ENCODE measurements at regions not wholly inside any gene's neighbourhood (a gene's known extent, or its start where the extent isn't known, plus 50 kb on each side); places are given as distances from the start of the nearest gene placed in this dataset.

DNA sequence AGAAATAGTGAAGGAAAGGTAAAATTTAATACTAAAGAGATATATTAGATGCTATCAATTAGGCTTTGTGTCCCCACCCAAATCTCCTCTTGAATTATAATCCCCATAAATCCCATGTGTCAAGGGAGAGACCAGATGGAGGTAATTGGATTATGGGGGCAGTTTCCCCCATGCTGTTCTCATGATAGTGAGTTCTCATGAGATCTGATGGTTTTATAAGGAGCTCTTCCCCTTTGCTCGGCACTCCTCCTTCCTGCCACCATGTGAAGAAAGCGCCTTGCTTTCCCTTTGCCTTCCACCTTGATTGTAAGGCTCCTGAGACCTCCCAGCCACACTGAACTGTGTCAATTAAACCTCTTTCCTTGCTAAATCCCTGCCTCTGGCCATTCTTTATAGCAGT lies 697.0 kb upstream of the RGMB start:
- Mint-ChIP-seq H3K27me3 (ENCODE audit: low read depth) (peaks cover 7% of the 10 kb centered on the region), H3K4me3 (no peak overlapping the region), H3K4me1 (ENCODE audit: low read depth) (no peaks in the 10 kb centered on the region), H3K27ac (no peak overlapping the region), H3K9me3 (peaks cover 0 to 2% of the 10 kb centered on the region in 2 donors), H3K36me3 (ENCODE audit: insufficient read depth in 2 of 2) (no peaks in the 10 kb centered on the region)
- ATAC-seq (replicated peaks in 1 of 2) (no peak), DNase-seq (no peak)

GRCh38 chr5:98085593-98085992 lies 687.9 kb upstream of the RGMB start:
- Mint-ChIP-seq H3K4me1 (ENCODE audit: low read depth) (no peaks in the 10 kb centered on the region), H3K27me3 (ENCODE audit: low read depth) (no peaks in the 10 kb centered on the region), H3K4me3 (no peak overlapping the region), H3K27ac (no peak overlapping the region), H3K9me3 (peaks cover 0 to 2% of the 10 kb centered on the region in 2 donors), H3K36me3 (ENCODE audit: insufficient read depth in 2 of 2) (no peaks in the 10 kb centered on the region)
- no peak for DNase-seq
- ATAC-seq (replicated peaks in 1 of 2) = no peak

DNA sequence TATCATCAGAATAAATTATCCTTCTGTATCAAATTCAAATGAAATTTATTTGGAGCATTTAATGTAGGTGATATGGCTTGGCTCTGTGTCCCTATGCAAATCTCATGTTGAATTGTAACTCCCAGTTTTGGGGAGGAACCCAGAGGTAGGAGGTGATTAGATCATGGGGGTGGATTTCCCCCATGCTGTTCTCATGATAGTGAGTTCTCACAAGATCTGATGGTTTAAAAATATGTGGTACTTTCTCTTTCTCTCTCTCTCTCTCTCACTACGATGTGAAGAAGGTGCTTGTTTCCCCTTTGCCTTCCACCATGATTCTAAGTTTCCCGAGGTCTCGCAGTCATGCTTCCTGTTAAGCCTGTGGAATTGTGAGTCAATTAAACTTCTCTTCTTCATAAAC lies 678.4 kb upstream of the RGMB start:
- DNase-seq (no peak), ATAC-seq (replicated peaks in 1 of 2) (no peak)
- no peak overlapping the region for H3K27ac Mint-ChIP-seq
- H3K4me1 Mint-ChIP-seq (ENCODE audit: low read depth) = no peaks in the 10 kb centered on the region
- H3K27me3 Mint-ChIP-seq (ENCODE audit: low read depth) = no peaks in the 10 kb centered on the region
- no peak overlapping the region for H3K4me3 Mint-ChIP-seq
- H3K36me3 Mint-ChIP-seq (ENCODE audit: insufficient read depth in 2 of 2) = no peaks in the 10 kb centered on the region
- no peaks in the 10 kb centered on the region for H3K9me3 Mint-ChIP-seq

DNA sequence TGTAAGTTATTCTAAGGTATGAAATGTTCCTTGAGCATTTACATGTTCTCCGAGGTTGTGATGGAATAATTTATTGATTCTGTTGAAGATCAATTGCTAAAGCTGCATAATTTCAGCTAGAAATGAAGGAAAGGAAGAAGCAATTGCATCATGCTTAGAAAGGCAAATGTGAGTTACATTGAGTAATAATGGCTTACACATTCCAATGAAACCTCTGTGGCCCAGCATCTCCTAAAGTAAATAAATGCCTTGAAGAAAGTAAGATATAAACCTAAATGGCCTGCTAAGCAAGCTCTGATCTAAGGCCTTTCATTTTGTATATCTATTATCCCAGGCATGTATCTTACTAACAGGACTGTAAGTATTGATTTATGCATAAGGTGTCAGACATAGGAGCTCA lies 677.3 kb upstream of the RGMB start:
- H3K4me1 Mint-ChIP-seq (ENCODE audit: low read depth) = no peaks in the 10 kb centered on the region
- no peak overlapping the region for H3K4me3 Mint-ChIP-seq
- H3K36me3 Mint-ChIP-seq (ENCODE audit: insufficient read depth in 2 of 2) = no peaks in the 10 kb centered on the region
- H3K9me3 Mint-ChIP-seq = no peaks in the 10 kb centered on the region
- no peak overlapping the region for H3K27ac Mint-ChIP-seq
- H3K27me3 Mint-ChIP-seq (ENCODE audit: low read depth) = no peaks in the 10 kb centered on the region
- no peak for ATAC-seq (replicated peaks in 1 of 2)
- DNase-seq = no peak

- no peaks in the 10 kb centered on the region for H3K36me3 Mint-ChIP-seq (ENCODE audit: insufficient read depth in 2 of 2)
- no peak overlapping the region for H3K27ac Mint-ChIP-seq
- ATAC-seq (replicated peaks in 1 of 2) = no peak
- no peak for DNase-seq
- no peak overlapping the region for H3K4me3 Mint-ChIP-seq
- no peaks in the 10 kb centered on the region for H3K4me1 Mint-ChIP-seq (ENCODE audit: low read depth)
- no peaks in the 10 kb centered on the region for H3K27me3 Mint-ChIP-seq (ENCODE audit: low read depth)
- no peaks in the 10 kb centered on the region for H3K9me3 Mint-ChIP-seq
Measured at GRCh38 chr5:98099448-98100105, 673.9 kb upstream of the RGMB start.

DNA sequence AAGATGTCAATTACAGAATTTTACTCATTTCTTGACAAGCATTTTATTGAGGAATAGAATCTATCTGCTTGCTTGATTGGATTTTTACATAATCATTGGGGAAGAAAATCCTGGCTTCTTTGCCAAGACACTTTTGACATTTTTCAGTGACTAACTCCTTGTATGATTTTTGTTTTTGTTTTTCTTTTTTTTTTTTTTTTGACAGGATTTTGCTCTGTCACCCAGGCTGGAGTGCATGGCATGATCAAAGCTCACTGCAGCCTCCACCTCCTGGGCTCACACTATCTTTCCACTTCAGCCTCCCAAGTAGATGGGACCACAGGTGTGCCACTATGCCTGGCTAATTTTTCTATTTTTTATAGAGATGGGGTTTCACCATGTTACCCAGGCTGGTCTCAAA lies 672.3 kb upstream of the RGMB start:
- Mint-ChIP-seq H3K4me1 (ENCODE audit: low read depth) (no peaks in the 10 kb centered on the region), H3K4me3 (no peak overlapping the region), H3K27ac (no peak overlapping the region), H3K9me3 (no peaks in the 10 kb centered on the region), H3K36me3 (ENCODE audit: insufficient read depth in 2 of 2) (no peaks in the 10 kb centered on the region), H3K27me3 (ENCODE audit: low read depth) (no peaks in the 10 kb centered on the region)
- ATAC-seq (replicated peaks in 1 of 2) = no peak
- DNase-seq = no peak

GRCh38 chr5:98102936-98103335 lies 670.5 kb upstream of the RGMB start:
- no peaks in the 10 kb centered on the region for H3K9me3 Mint-ChIP-seq
- no peak overlapping the region for H3K4me3 Mint-ChIP-seq

GRCh38 chr5:98103807-98104206 lies 669.7 kb upstream of the RGMB start:
- no peak for DNase-seq
- H3K27me3 Mint-ChIP-seq (ENCODE audit: low read depth) = no peaks in the 10 kb centered on the region
- no peaks in the 10 kb centered on the region for H3K36me3 Mint-ChIP-seq (ENCODE audit: insufficient read depth in 2 of 2)
- no peak overlapping the region for H3K4me3 Mint-ChIP-seq
- H3K4me1 Mint-ChIP-seq (ENCODE audit: low read depth) = no peaks in the 10 kb centered on the region
- no peaks in the 10 kb centered on the region for H3K9me3 Mint-ChIP-seq
- no peak overlapping the region for H3K27ac Mint-ChIP-seq
- ATAC-seq (replicated peaks in 1 of 2) = no peak

More at GRCh38 chr5:98102936-98103335, 670.5 kb upstream of the RGMB start:
- H3K27ac Mint-ChIP-seq = no peak overlapping the region
- H3K4me1 Mint-ChIP-seq (ENCODE audit: low read depth) = no peaks in the 10 kb centered on the region
- no peaks in the 10 kb centered on the region for H3K36me3 Mint-ChIP-seq (ENCODE audit: insufficient read depth in 2 of 2)
- DNase-seq = no peak
- no peaks in the 10 kb centered on the region for H3K27me3 Mint-ChIP-seq (ENCODE audit: low read depth)
- ATAC-seq (replicated peaks in 1 of 2) = no peak

DNA sequence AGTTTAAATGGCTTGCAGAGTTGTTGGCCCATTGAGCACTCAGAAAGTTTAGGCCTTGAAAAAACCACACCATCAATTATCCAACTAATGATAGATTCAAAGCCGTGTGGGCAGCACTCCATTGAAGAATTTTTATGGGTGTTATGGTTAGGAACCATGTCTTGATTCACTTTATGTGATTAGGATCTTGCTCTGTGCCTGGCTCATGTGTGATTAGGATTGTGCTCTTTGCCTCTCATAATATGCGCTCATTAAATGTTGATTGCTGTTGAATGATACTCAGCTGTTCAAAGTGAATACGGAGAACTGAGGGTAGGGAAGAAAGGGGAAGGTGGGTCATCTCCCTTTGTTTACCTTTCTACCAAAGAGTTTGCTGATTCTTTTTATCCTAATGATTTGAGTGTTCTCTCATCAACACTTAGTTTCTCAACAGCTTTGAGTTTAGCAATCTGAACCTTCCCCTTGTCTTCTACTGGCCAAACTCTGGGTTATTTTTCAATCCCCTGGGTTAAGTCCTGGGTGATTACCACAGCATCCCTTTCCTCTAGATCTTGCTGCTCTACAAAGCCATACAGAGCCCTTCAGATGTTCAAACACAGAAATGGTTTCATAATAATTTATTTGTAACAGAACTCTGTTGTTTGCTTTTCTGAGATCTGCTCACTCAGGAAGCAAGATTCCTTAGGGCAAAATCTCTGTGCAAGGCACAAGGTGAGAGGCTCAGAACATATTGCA lies 668.8 kb upstream of the RGMB start:
- no peaks in the 10 kb centered on the region for H3K27me3 Mint-ChIP-seq (ENCODE audit: low read depth)
- DNase-seq (no peak), ATAC-seq (replicated peaks in 1 of 2) (no peak)
- H3K9me3 Mint-ChIP-seq = no peaks in the 10 kb centered on the region
- H3K36me3 Mint-ChIP-seq (ENCODE audit: insufficient read depth in 2 of 2) = no peaks in the 10 kb centered on the region
- no peak overlapping the region for H3K27ac Mint-ChIP-seq
- H3K4me3 Mint-ChIP-seq = no peak overlapping the region
- no peaks in the 10 kb centered on the region for H3K4me1 Mint-ChIP-seq (ENCODE audit: low read depth)

DNA sequence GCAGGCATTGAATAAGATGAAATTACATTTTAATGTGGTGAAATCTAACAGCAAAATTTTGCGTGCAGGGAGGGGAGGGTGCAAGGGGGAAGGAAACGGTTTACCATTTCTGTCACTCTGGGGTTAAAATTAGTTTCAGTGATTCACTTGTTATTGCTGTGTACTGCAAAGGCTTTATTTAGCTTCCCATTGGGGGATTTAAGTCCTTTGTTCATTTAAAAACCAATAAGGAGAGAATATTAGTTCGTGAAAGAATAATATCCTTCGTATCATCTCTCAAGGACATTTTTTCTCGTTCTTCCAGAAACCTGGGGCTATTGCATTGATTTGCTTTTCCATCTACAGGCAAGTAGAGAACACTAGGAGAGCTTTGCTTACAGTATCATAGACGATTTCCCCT lies 667.8 kb upstream of the RGMB start:
- no peaks in the 10 kb centered on the region for H3K4me1 Mint-ChIP-seq (ENCODE audit: low read depth)
- H3K27ac Mint-ChIP-seq = no peak overlapping the region
- no peak overlapping the region for H3K4me3 Mint-ChIP-seq
- H3K36me3 Mint-ChIP-seq (ENCODE audit: insufficient read depth in 2 of 2) = no peaks in the 10 kb centered on the region
- no peaks in the 10 kb centered on the region for H3K27me3 Mint-ChIP-seq (ENCODE audit: low read depth)
- no peak for ATAC-seq (replicated peaks in 1 of 2)
- no peak for DNase-seq
- no peaks in the 10 kb centered on the region for H3K9me3 Mint-ChIP-seq

- Mint-ChIP-seq H3K4me1 (ENCODE audit: low read depth) (no peaks in the 10 kb centered on the region), H3K27ac (peak overlapping the region; percentile 61), H3K27me3 (ENCODE audit: low read depth) (no peaks in the 10 kb centered on the region), H3K9me3 (no peaks in the 10 kb centered on the region), H3K4me3 (no peak overlapping the region), H3K36me3 (ENCODE audit: insufficient read depth in 2 of 2) (no peaks in the 10 kb centered on the region)
- DNase-seq (no peak), ATAC-seq (replicated peaks in 1 of 2) (no peak)
Measured at GRCh38 chr5:98106116-98107031, 667.1 kb upstream of the RGMB start.

DNA sequence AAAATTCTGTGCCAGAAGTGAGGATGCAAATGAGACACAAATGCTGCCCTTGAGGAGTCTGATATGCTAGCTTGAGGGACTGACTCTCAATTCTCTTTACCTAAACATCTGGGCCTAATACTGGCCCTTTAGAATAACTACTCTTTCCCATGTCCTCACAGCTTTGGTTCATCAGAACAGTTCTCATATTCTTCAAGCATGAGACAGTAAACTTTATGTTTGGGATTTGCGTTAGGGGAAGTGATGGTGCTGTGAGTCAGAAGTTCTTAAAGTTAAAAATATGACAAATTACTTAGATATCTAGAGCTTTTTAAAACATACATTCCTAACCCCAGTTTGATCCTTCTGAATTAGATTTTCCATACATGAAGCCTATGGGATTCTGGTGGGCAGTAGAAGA lies 665.0 kb upstream of the RGMB start:
- Mint-ChIP-seq H3K9me3 (no peaks in the 10 kb centered on the region), H3K4me1 (ENCODE audit: low read depth) (no peaks in the 10 kb centered on the region), H3K36me3 (ENCODE audit: insufficient read depth in 2 of 2) (no peaks in the 10 kb centered on the region), H3K27ac (no peak overlapping the region), H3K27me3 (ENCODE audit: low read depth) (no peaks in the 10 kb centered on the region), H3K4me3 (no peak overlapping the region)
- ATAC-seq (replicated peaks in 1 of 2) (no peak), DNase-seq (no peak)

GRCh38 chr5:98109561-98110006 lies 663.9 kb upstream of the RGMB start:
- Mint-ChIP-seq H3K36me3 (ENCODE audit: insufficient read depth in 2 of 2) (no peaks in the 10 kb centered on the region), H3K4me3 (no peak overlapping the region), H3K9me3 (no peaks in the 10 kb centered on the region), H3K27ac (no peak overlapping the region), H3K4me1 (ENCODE audit: low read depth) (no peaks in the 10 kb centered on the region), H3K27me3 (ENCODE audit: low read depth) (no peaks in the 10 kb centered on the region)
- no peak for DNase-seq
- no peak for ATAC-seq (replicated peaks in 1 of 2)
